Inflammatory macrophage treated with lipopolysaccharide for 4 hours (primary cell): ENCODE measurements at regions not wholly inside any gene's neighbourhood (a gene's known extent, or its start where the extent isn't known, plus 50 kb on each side); places are given as distances from the start of the nearest gene placed in this dataset.

Source experiments
- DNase-seq: peaks from one replicate; pipeline ENCODE4 v3.0.0-alpha.2; 2020

- no peak for DNase-seq
Measured at GRCh38 chr9:80586786-80587330, 1015.1 kb downstream of the TLE4 start.

GRCh38 chr9:80571953-80572352 is 1000.2 kb downstream of the TLE4 start:
- DNase-seq, result no peak

GRCh38 chr9:80569236-80569635 is 997.5 kb downstream of the TLE4 start:
- no peak for DNase-seq

GRCh38 chr9:80561526-80561925 is 989.8 kb downstream of the TLE4 start:
- no peak for DNase-seq

- DNase-seq, result no peak
Measured at GRCh38 chr9:80560976-80561375, 989.2 kb downstream of the TLE4 start.

GRCh38 chr9:80557256-80557655 is 985.5 kb downstream of the TLE4 start:
- no peak for DNase-seq

- no peak for DNase-seq
Measured at GRCh38 chr9:80556631-80557030, 984.9 kb downstream of the TLE4 start.

GRCh38 chr9:80555782-80556325 is 984.1 kb downstream of the TLE4 start:
- DNase-seq, result no peak

- no peak for DNase-seq
Measured at GRCh38 chr9:80554856-80555255, 983.1 kb downstream of the TLE4 start.

- DNase-seq, result no peak
Measured at GRCh38 chr9:80554301-80554700, 982.5 kb downstream of the TLE4 start.

- DNase-seq, result no peak
Measured at GRCh38 chr9:80552931-80553330, 981.2 kb downstream of the TLE4 start.

GRCh38 chr9:80550181-80550580 is 978.4 kb downstream of the TLE4 start:
- no peak for DNase-seq

GRCh38 chr9:80547613-80548012 is 975.8 kb downstream of the TLE4 start:
- no peak for DNase-seq

- DNase-seq, result no peak
Measured at GRCh38 chr9:80540387-80540786, 968.6 kb downstream of the TLE4 start.

- no peak for DNase-seq
Measured at GRCh38 chr9:80538976-80539375, 967.2 kb downstream of the TLE4 start.

GRCh38 chr9:80522465-80522864 is 950.7 kb downstream of the TLE4 start:
- DNase-seq, result no peak

GRCh38 chr9:80521151-80521550 is 949.4 kb downstream of the TLE4 start:
- no peak for DNase-seq

GRCh38 chr9:80520231-80520630 is 948.5 kb downstream of the TLE4 start:
- DNase-seq, result no peak

GRCh38 chr9:80518441-80518840 is 946.7 kb downstream of the TLE4 start:
- no peak for DNase-seq

GRCh38 chr9:80516679-80517078 is 944.9 kb downstream of the TLE4 start:
- DNase-seq, result no peak

- DNase-seq, result no peak
Measured at GRCh38 chr9:80509358-80509757, 937.6 kb downstream of the TLE4 start.

- no peak for DNase-seq
Measured at GRCh38 chr9:80507611-80508010, 935.8 kb downstream of the TLE4 start.

- DNase-seq, result no peak
Measured at GRCh38 chr9:80504601-80505230, 933.0 kb downstream of the TLE4 start.

GRCh38 chr9:80503671-80504281 is 932.0 kb downstream of the TLE4 start:
- no peak for DNase-seq

- no peak for DNase-seq
Measured at GRCh38 chr9:80502306-80502705, 930.5 kb downstream of the TLE4 start.
